Thyroid gland (tissue), 4 donors: ENCODE measurements at regions not wholly inside any gene's neighbourhood (a gene's known extent, or its start where the extent isn't known, plus 50 kb on each side); places are given as distances from the start of the nearest gene placed in this dataset.

Experiments
- POLR2A ChIP-seq, 2 donors: fragments of 450-650 bp; IDR thresholded peaks; one replicate each; pipeline ENCODE4 v1.6.1; 2017; ENCODE audit warnings: antibody characterized with exemption in 2 of 2, mild to moderate bottlenecking in 2 of 2, moderate library complexity in 1 of 2
- TF ChIP-seq, protein P1 (sequence below), 6 experiments: fragments of 200-600 bp in 3 of 6; fragments of 450-650 bp in 3 of 6; sonication (generic) in 3 of 6; IDR thresholded peaks; one replicate each; pipeline ENCODE4 v1.5.1; 2016 to 2019; ENCODE audit warnings: antibody characterized with exemption in 6 of 6, mild to moderate bottlenecking in 2 of 6, inconsistent platforms in 1 of 6, moderate library complexity in 1 of 6

GRCh38 chr13:97134364-97135095, 87.6 kb upstream of the MBNL2 start:
- TF ChIP-seq, protein P1, sequence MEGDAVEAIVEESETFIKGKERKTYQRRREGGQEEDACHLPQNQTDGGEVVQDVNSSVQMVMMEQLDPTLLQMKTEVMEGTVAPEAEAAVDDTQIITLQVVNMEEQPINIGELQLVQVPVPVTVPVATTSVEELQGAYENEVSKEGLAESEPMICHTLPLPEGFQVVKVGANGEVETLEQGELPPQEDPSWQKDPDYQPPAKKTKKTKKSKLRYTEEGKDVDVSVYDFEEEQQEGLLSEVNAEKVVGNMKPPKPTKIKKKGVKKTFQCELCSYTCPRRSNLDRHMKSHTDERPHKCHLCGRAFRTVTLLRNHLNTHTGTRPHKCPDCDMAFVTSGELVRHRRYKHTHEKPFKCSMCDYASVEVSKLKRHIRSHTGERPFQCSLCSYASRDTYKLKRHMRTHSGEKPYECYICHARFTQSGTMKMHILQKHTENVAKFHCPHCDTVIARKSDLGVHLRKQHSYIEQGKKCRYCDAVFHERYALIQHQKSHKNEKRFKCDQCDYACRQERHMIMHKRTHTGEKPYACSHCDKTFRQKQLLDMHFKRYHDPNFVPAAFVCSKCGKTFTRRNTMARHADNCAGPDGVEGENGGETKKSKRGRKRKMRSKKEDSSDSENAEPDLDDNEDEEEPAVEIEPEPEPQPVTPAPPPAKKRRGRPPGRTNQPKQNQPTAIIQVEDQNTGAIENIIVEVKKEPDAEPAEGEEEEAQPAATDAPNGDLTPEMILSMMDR (IDR thresholded peaks at IDR 0.05), result no peak
- TF ChIP-seq POLR2A (IDR thresholded peaks at IDR 0.05), result no peak
